GM23338 (cell line): ENCODE measurements at regions not wholly inside any gene's neighbourhood (a gene's known extent, or its start where the extent isn't known, plus 50 kb on each side); places are given as distances from the start of the nearest gene placed in this dataset.

Experiments used
- ATAC-seq: fragments of 200-7000 bp; cut with Tn5 transposase; 3 replicates; pipeline ENCODE4 v1.9.1; 2020
- DNase-seq: peaks from one replicate; pipeline ENCODE4 v3.0.0-alpha.2; 2015; ENCODE audit warnings: low spot score
- H2AFZ ChIP-seq: fragments of 200-600 bp; sonication (generic); 2 replicates; pipeline ENCODE4 v1.8.0; 2016; ENCODE audit warnings: antibody characterized with exemption, mild to moderate bottlenecking, moderate library complexity
- H3F3A ChIP-seq: fragments of 200-600 bp; sonication (generic); replicated peaks from 2 replicates; pipeline ENCODE4 v1.8.0; 2017; ENCODE audit warnings: antibody characterized with exemption, mixed run types, low read depth
- H3K27ac ChIP-seq: fragments of 200-600 bp; sonication (generic); 2 replicates; pipeline ENCODE4 v1.6.1; 2016; ENCODE audit warnings: low read depth
- H3K27me3 ChIP-seq: fragments of 200-600 bp; sonication (generic); 2 replicates; pipeline ENCODE4 v1.8.0; 2016; ENCODE audit warnings: mild to moderate bottlenecking, mixed run types, moderate library complexity; ENCODE audit not compliant: insufficient read depth
- H3K36me3 ChIP-seq: fragments of 200-600 bp; sonication (generic); 2 replicates; pipeline ENCODE4 v1.8.0; 2016; ENCODE audit warnings: mild to moderate bottlenecking; ENCODE audit not compliant: insufficient read depth
- H3K4me1 ChIP-seq: fragments of 200-600 bp; sonication (generic); 2 replicates; pipeline ENCODE4 v1.8.0; 2016; ENCODE audit warnings: mild to moderate bottlenecking, moderate library complexity; ENCODE audit not compliant: insufficient read depth
- H3K4me2 ChIP-seq: fragments of 200-600 bp; sonication (generic); 2 replicates; pipeline ENCODE4 v1.7.1; 2017; ENCODE audit warnings: mixed run types
- H3K4me3 ChIP-seq: fragments of 200-600 bp; sonication (generic); 2 replicates; pipeline ENCODE4 v1.6.1; 2016; ENCODE audit warnings: mixed run types
- H3K79me2 ChIP-seq: fragments of 200-600 bp; sonication (generic); replicated peaks from 2 replicates; pipeline ENCODE4 v1.8.0; 2017; ENCODE audit warnings: mild to moderate bottlenecking; ENCODE audit not compliant: insufficient read depth
- H3K9me2 ChIP-seq: fragments of 200-600 bp; sonication (generic); 2 replicates; pipeline ENCODE4 v1.8.0; 2017; ENCODE audit not compliant: insufficient read depth
- H4K20me1 ChIP-seq: fragments of 200-600 bp; sonication (generic); replicated peaks from 2 replicates; pipeline ENCODE4 v1.8.0; 2017; ENCODE audit warnings: mild to moderate bottlenecking; ENCODE audit not compliant: insufficient read depth
- H3K27ac Mint-ChIP-seq: 2 replicates; pipeline ENCODE4 v1.8.0; 2020; ENCODE audit warnings: inconsistent platforms, mild to moderate bottlenecking, moderate library complexity, mixed read lengths
- H3K27me3 Mint-ChIP-seq: 3 replicates; pipeline ENCODE4 v1.8.0; 2022; ENCODE audit warnings: low read depth, mild to moderate bottlenecking, moderate library complexity, mixed read lengths, inconsistent platforms; ENCODE audit not compliant: insufficient read depth, poor library complexity
- H3K36me3 Mint-ChIP-seq: 3 replicates; pipeline ENCODE4 v1.8.0; 2021; ENCODE audit warnings: low read depth, mild to moderate bottlenecking, inconsistent platforms, moderate library complexity, mixed read lengths
- H3K4me1 Mint-ChIP-seq: 3 replicates; pipeline ENCODE4 v1.8.0; 2020; ENCODE audit warnings: mild to moderate bottlenecking, inconsistent platforms, mixed read lengths
- H3K4me3 Mint-ChIP-seq: 3 replicates; pipeline ENCODE4 v1.8.0; 2021; ENCODE audit warnings: moderate library complexity, mild to moderate bottlenecking, inconsistent platforms, mixed read lengths
- H3K9me3 Mint-ChIP-seq: 3 replicates; pipeline ENCODE4 v1.8.0; 2020; ENCODE audit warnings: moderate library complexity, mild to moderate bottlenecking, inconsistent platforms, mixed read lengths
- EZH2 ChIP-seq: fragments of 200-600 bp; sonication (generic); IDR thresholded peaks from one replicate; pipeline ENCODE4 v1.8.0; 2017; ENCODE audit warnings: antibody characterized with exemption, mild to moderate bottlenecking, low read depth; ENCODE audit not compliant: unreplicated experiment
- EZH2phosphoT487 ChIP-seq: fragments of 200-600 bp; sonication (generic); IDR thresholded peaks from one replicate; pipeline ENCODE4 v1.8.1; 2018; ENCODE audit warnings: antibody characterized with exemption; ENCODE audit not compliant: unreplicated experiment
- JUNB ChIP-seq: IDR thresholded peaks from one replicate; pipeline ENCODE4 v1.6.1; 2016; ENCODE audit warnings: antibody characterized with exemption; ENCODE audit not compliant: unreplicated experiment
- NANOG ChIP-seq: IDR thresholded peaks from 2 replicates; pipeline ENCODE4 v1.6.1; 2016; ENCODE audit warnings: antibody characterized with exemption, borderline replicate concordance
- POLR2AphosphoS5 ChIP-seq: IDR thresholded peaks from 2 replicates; pipeline ENCODE4 v1.6.1; 2016; ENCODE audit warnings: antibody characterized with exemption, low read depth
- STAT1 ChIP-seq: IDR thresholded peaks from one replicate; pipeline ENCODE4 v1.6.1; 2016; ENCODE audit warnings: antibody characterized with exemption; ENCODE audit not compliant: unreplicated experiment
- ZNF114 ChIP-seq: fragments of 250-450 bp; sonication (Bioruptor Pico); IDR thresholded peaks from 2 replicates; pipeline ENCODE4 v1.5.0; 2020; ENCODE audit warnings: mild to moderate bottlenecking, moderate library complexity
- ZNF331 ChIP-seq: fragments of 250-450 bp; sonication (Bioruptor Pico); IDR thresholded peaks from 2 replicates; pipeline ENCODE4 v1.5.0; 2020; ENCODE audit warnings: low read depth, mild to moderate bottlenecking, moderate library complexity
- TF ChIP-seq, protein P1 (sequence below), 2 experiments: fragments of 200-600 bp in 1 of 2; sonication (generic) in 1 of 2; conservative IDR thresholded peaks; 2 replicates each; pipeline versions ENCODE4 v1.5.1 to v1.6.1; 2016 to 2017; ENCODE audit warnings: antibody characterized with exemption in 2 of 2, low read depth in 2 of 2, mild to moderate bottlenecking in 2 of 2, moderate library complexity in 1 of 2
- TF ChIP-seq, protein P2 (sequence below): IDR thresholded peaks from 2 replicates; pipeline ENCODE4 v1.6.1; 2016; ENCODE audit warnings: antibody characterized with exemption
- TF ChIP-seq, protein P3 (sequence below): fragments of 250-450 bp; sonication (Bioruptor Pico); IDR thresholded peaks from 2 replicates; pipeline ENCODE4 v1.5.0; 2020; ENCODE audit warnings: mild to moderate bottlenecking, moderate library complexity
- TF ChIP-seq, protein P4 (sequence below): IDR thresholded peaks from one replicate; pipeline ENCODE4 v1.6.1; 2018; ENCODE audit warnings: antibody characterized with exemption; ENCODE audit not compliant: unreplicated experiment

DNA sequence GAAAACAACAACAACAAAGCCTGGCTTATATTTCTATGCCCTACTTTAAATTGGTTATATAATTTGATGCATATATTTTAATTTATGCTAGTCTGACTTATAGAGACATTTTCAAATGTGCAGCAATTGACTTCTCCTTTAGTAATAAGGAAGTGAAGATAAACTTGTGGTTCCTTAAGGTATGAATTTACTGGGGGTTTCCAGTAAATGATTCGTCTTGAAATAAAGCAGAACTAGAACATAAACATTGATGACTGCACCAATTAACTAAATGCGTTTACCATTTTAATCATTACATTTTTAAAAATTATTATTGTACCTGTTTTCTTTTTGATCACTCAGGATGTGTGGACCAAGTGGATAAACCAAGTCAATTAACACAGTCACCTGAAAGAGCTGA, 99.6 kb upstream of the CCSER1 start:
- Histone ChIP-seq H3K79me2 (no peaks in the 10 kb centered on the region), H4K20me1 (no peaks in the 10 kb centered on the region), H3K27me3 (no peaks in the 10 kb centered on the region), H3K9me2 (no peaks in the 10 kb centered on the region), H3K27ac (no peak overlapping the region), H2AFZ (no peak overlapping the region), H3K36me3 (no peaks in the 10 kb centered on the region), H3K4me3 (no peak overlapping the region), H3K4me1 (peaks cover 6% of the 10 kb centered on the region; the same call in 1 of the 2 replicates), H3F3A (no peaks in the 10 kb centered on the region), H3K4me2 (no peak overlapping the region)
- Mint-ChIP-seq H3K4me1 (peaks cover 16% of the 10 kb centered on the region), H3K36me3 (no peaks in the 10 kb centered on the region), H3K27ac (no peak overlapping the region), H3K9me3 (no peaks in the 10 kb centered on the region), H3K27me3 (no peaks in the 10 kb centered on the region), H3K4me3 (no peak overlapping the region)
- DNase-seq (no peak), ATAC-seq (no peak)
- no peak for TF ChIP-seq POLR2AphosphoS5
- no peak for TF ChIP-seq JUNB
- TF ChIP-seq, protein P1, sequence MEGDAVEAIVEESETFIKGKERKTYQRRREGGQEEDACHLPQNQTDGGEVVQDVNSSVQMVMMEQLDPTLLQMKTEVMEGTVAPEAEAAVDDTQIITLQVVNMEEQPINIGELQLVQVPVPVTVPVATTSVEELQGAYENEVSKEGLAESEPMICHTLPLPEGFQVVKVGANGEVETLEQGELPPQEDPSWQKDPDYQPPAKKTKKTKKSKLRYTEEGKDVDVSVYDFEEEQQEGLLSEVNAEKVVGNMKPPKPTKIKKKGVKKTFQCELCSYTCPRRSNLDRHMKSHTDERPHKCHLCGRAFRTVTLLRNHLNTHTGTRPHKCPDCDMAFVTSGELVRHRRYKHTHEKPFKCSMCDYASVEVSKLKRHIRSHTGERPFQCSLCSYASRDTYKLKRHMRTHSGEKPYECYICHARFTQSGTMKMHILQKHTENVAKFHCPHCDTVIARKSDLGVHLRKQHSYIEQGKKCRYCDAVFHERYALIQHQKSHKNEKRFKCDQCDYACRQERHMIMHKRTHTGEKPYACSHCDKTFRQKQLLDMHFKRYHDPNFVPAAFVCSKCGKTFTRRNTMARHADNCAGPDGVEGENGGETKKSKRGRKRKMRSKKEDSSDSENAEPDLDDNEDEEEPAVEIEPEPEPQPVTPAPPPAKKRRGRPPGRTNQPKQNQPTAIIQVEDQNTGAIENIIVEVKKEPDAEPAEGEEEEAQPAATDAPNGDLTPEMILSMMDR (conservative IDR thresholded peaks at IDR 0.05; ENCODE audit: low read depth in 2 of 2) = no peak
- no peak for TF ChIP-seq NANOG
- TF ChIP-seq STAT1 = no peak
- TF ChIP-seq ZNF331 (CRISPR knock-in tag) = no peak
- TF ChIP-seq, protein P2, sequence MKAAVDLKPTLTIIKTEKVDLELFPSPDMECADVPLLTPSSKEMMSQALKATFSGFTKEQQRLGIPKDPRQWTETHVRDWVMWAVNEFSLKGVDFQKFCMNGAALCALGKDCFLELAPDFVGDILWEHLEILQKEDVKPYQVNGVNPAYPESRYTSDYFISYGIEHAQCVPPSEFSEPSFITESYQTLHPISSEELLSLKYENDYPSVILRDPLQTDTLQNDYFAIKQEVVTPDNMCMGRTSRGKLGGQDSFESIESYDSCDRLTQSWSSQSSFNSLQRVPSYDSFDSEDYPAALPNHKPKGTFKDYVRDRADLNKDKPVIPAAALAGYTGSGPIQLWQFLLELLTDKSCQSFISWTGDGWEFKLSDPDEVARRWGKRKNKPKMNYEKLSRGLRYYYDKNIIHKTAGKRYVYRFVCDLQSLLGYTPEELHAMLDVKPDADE = no peak
- no peak for TF ChIP-seq EZH2phosphoT487
- TF ChIP-seq, protein P3, sequence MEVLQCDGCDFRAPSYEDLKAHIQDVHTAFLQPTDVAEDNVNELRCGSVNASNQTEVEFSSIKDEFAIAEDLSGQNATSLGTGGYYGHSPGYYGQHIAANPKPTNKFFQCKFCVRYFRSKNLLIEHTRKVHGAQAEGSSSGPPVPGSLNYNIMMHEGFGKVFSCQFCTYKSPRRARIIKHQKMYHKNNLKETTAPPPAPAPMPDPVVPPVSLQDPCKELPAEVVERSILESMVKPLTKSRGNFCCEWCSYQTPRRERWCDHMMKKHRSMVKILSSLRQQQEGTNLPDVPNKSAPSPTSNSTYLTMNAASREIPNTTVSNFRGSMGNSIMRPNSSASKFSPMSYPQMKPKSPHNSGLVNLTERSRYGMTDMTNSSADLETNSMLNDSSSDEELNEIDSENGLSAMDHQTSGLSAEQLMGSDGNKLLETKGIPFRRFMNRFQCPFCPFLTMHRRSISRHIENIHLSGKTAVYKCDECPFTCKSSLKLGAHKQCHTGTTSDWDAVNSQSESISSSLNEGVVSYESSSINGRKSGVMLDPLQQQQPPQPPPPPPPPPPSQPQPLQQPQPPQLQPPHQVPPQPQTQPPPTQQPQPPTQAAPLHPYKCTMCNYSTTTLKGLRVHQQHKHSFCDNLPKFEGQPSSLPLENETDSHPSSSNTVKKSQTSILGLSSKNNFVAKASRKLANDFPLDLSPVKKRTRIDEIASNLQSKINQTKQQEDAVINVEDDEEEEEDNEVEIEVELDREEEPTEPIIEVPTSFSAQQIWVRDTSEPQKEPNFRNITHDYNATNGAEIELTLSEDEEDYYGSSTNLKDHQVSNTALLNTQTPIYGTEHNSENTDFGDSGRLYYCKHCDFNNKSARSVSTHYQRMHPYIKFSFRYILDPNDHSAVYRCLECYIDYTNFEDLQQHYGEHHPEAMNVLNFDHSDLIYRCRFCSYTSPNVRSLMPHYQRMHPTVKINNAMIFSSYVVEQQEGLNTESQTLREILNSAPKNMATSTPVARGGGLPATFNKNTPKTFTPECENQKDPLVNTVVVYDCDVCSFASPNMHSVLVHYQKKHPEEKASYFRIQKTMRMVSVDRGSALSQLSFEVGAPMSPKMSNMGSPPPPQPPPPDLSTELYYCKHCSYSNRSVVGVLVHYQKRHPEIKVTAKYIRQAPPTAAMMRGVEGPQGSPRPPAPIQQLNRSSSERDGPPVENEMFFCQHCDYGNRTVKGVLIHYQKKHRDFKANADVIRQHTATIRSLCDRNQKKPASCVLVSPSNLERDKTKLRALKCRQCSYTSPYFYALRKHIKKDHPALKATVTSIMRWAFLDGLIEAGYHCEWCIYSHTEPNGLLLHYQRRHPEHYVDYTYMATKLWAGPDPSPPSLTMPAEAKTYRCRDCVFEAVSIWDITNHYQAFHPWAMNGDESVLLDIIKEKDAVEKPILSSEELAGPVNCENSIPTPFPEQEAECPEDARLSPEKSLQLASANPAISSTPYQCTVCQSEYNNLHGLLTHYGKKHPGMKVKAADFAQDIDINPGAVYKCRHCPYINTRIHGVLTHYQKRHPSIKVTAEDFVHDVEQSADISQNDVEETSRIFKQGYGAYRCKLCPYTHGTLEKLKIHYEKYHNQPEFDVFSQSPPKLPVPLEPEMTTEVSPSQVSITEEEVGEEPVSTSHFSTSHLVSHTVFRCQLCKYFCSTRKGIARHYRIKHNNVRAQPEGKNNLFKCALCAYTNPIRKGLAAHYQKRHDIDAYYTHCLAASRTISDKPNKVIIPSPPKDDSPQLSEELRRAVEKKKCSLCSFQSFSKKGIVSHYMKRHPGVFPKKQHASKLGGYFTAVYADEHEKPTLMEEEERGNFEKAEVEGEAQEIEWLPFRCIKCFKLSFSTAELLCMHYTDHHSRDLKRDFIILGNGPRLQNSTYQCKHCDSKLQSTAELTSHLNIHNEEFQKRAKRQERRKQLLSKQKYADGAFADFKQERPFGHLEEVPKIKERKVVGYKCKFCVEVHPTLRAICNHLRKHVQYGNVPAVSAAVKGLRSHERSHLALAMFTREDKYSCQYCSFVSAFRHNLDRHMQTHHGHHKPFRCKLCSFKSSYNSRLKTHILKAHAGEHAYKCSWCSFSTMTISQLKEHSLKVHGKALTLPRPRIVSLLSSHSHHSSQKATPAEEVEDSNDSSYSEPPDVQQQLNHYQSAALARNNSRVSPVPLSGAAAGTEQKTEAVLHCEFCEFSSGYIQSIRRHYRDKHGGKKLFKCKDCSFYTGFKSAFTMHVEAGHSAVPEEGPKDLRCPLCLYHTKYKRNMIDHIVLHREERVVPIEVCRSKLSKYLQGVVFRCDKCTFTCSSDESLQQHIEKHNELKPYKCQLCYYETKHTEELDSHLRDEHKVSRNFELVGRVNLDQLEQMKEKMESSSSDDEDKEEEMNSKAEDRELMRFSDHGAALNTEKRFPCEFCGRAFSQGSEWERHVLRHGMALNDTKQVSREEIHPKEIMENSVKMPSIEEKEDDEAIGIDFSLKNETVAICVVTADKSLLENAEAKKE = no peak
- no peak for TF ChIP-seq ZNF114 (CRISPR knock-in tag)
- no peak for TF ChIP-seq EZH2
- TF ChIP-seq, protein P4, sequence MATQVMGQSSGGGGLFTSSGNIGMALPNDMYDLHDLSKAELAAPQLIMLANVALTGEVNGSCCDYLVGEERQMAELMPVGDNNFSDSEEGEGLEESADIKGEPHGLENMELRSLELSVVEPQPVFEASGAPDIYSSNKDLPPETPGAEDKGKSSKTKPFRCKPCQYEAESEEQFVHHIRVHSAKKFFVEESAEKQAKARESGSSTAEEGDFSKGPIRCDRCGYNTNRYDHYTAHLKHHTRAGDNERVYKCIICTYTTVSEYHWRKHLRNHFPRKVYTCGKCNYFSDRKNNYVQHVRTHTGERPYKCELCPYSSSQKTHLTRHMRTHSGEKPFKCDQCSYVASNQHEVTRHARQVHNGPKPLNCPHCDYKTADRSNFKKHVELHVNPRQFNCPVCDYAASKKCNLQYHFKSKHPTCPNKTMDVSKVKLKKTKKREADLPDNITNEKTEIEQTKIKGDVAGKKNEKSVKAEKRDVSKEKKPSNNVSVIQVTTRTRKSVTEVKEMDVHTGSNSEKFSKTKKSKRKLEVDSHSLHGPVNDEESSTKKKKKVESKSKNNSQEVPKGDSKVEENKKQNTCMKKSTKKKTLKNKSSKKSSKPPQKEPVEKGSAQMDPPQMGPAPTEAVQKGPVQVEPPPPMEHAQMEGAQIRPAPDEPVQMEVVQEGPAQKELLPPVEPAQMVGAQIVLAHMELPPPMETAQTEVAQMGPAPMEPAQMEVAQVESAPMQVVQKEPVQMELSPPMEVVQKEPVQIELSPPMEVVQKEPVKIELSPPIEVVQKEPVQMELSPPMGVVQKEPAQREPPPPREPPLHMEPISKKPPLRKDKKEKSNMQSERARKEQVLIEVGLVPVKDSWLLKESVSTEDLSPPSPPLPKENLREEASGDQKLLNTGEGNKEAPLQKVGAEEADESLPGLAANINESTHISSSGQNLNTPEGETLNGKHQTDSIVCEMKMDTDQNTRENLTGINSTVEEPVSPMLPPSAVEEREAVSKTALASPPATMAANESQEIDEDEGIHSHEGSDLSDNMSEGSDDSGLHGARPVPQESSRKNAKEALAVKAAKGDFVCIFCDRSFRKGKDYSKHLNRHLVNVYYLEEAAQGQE = no peak
